Kidney epithelial cell (primary cell): ENCODE measurements at regions not wholly inside any gene's neighbourhood (a gene's known extent, or its start where the extent isn't known, plus 50 kb on each side); places are given as distances from the start of the nearest gene placed in this dataset.
A peak's percentile ranks its signal among the peaks of the same experiment; 100 is the strongest.

Source experiments
- DNase-seq: peaks from one replicate; pipeline ENCODE4 v3.0.0-alpha.2; 2010; ENCODE audit warnings: low read depth
- H3K27me3 ChIP-seq: 2 replicates; pipeline ENCODE4 v1.6.0; 2011; ENCODE audit warnings: low read length; ENCODE audit not compliant: control insufficient read depth, insufficient read depth
- H3K36me3 ChIP-seq: 2 replicates; pipeline ENCODE4 v1.5.1; 2011; ENCODE audit warnings: low read length; ENCODE audit not compliant: control insufficient read depth, insufficient read depth
- H3K4me3 ChIP-seq: 2 replicates; pipeline ENCODE4 v1.5.1; 2011; ENCODE audit warnings: low read depth, mild to moderate bottlenecking, control low read depth, low read length
- CTCF ChIP-seq: IDR thresholded peaks from 2 replicates; pipeline ENCODE4 v1.5.1; 2011; ENCODE audit warnings: mild to moderate bottlenecking, moderate library complexity, low read length, control low read depth, inconsistent platforms; ENCODE audit not compliant: insufficient read depth, poor library complexity, severe bottlenecking

GRCh38 chr5:73282383-73282782 lies 109.4 kb downstream of the TMEM174 start:
- TF ChIP-seq CTCF = no peak
- Histone ChIP-seq H3K4me3 (no peak overlapping the region), H3K27me3 (no peaks in the 10 kb centered on the region), H3K36me3 (no peaks in the 10 kb centered on the region)
- no peak for DNase-seq

GRCh38 chr5:73280821-73281746 lies 108.1 kb downstream of the TMEM174 start:
- Histone ChIP-seq H3K27me3 (no peaks in the 10 kb centered on the region), H3K36me3 (no peaks in the 10 kb centered on the region), H3K4me3 (no peak overlapping the region)
- TF ChIP-seq CTCF = no peak
- peak; percentile 92 for DNase-seq

GRCh38 chr5:73280386-73280785 lies 107.4 kb downstream of the TMEM174 start:
- Histone ChIP-seq H3K4me3 (no peak overlapping the region), H3K27me3 (no peaks in the 10 kb centered on the region), H3K36me3 (no peaks in the 10 kb centered on the region)
- no peak for DNase-seq
- no peak for TF ChIP-seq CTCF

- TF ChIP-seq CTCF = no peak
- Histone ChIP-seq H3K4me3 (no peak overlapping the region), H3K36me3 (no peaks in the 10 kb centered on the region), H3K27me3 (no peaks in the 10 kb centered on the region)
- DNase-seq = no peak
These were observed 106.8 kb downstream of the TMEM174 start for GRCh38 chr5:73279805-73280204.

GRCh38 chr5:73278693-73279092 lies 105.7 kb downstream of the TMEM174 start:
- no peak overlapping the region for H3K4me3 ChIP-seq
- TF ChIP-seq CTCF = no peak
- no peaks in the 10 kb centered on the region for H3K27me3 ChIP-seq
- H3K36me3 ChIP-seq = no peaks in the 10 kb centered on the region
- no peak for DNase-seq
